ENCODE measurements at regions not wholly inside any gene's neighbourhood (a gene's known extent, or its start where the extent isn't known, plus 50 kb on each side); places are given as distances from the start of the nearest gene placed in this dataset.
A peak's percentile ranks its signal among the peaks of the same experiment; 100 is the strongest.

DNA sequence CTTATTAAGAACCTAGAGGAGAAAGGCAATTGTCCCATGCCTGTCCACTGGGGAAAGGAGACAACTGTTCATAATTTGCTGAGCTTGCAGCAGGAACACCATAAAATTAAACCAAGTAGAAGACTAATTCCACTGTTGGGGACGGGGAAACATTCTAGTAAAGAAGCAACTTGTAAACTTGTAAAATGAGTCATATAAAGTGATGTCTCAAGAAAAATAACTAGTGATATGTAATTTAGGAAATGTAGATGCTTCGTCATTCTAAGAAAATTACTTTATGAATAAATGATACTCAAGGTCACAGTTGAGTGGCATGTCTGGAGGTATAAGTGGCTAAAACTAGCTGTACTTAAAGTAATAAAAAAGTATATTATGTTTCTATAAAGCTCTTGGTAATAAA is 121.2 kb upstream of the MID1 start:
- no peak overlapping the region for H3K4me3 Mint-ChIP-seq
- no peak overlapping the region for H3K27ac ChIP-seq
- no peaks in the 10 kb centered on the region for H4K20me1 ChIP-seq (ENCODE audit: low read depth)
- peaks cover 2% of the 10 kb centered on the region for H3K36me3 Mint-ChIP-seq
- no peaks in the 10 kb centered on the region for H3K27me3 ChIP-seq
- no peaks in the 10 kb centered on the region for H3K79me2 ChIP-seq (ENCODE audit: low read depth)
- H3K27ac Mint-ChIP-seq = peak overlapping the region; percentile 94
- H3K4me1 ChIP-seq = no peaks in the 10 kb centered on the region
- H3K9me3 Mint-ChIP-seq = no peaks in the 10 kb centered on the region
- no peak overlapping the region for H3K9ac ChIP-seq
- H3K4me2 ChIP-seq = no peak overlapping the region
- no peaks in the 10 kb centered on the region for H3K36me3 ChIP-seq
- no peak overlapping the region for H3K4me3 ChIP-seq
- peaks cover 2% of the 10 kb centered on the region for H3K27me3 Mint-ChIP-seq (ENCODE audit: insufficient read depth, low read depth)
- no peaks in the 10 kb centered on the region for H3F3A ChIP-seq (ENCODE audit: low read depth)
- no peaks in the 10 kb centered on the region for H3K9me3 ChIP-seq (ENCODE audit: low read depth)
- no peak for DNase-seq (ENCODE audit: low spot score)
- H3K4me1 Mint-ChIP-seq = peaks cover 62% of the 10 kb centered on the region
- TF ChIP-seq EZH2 (IDR thresholded peaks at IDR 0.05) = no peak
- no peak for TF ChIP-seq EZH2phosphoT487 (IDR thresholded peaks at IDR 0.05)
- TF ChIP-seq, protein P1, sequence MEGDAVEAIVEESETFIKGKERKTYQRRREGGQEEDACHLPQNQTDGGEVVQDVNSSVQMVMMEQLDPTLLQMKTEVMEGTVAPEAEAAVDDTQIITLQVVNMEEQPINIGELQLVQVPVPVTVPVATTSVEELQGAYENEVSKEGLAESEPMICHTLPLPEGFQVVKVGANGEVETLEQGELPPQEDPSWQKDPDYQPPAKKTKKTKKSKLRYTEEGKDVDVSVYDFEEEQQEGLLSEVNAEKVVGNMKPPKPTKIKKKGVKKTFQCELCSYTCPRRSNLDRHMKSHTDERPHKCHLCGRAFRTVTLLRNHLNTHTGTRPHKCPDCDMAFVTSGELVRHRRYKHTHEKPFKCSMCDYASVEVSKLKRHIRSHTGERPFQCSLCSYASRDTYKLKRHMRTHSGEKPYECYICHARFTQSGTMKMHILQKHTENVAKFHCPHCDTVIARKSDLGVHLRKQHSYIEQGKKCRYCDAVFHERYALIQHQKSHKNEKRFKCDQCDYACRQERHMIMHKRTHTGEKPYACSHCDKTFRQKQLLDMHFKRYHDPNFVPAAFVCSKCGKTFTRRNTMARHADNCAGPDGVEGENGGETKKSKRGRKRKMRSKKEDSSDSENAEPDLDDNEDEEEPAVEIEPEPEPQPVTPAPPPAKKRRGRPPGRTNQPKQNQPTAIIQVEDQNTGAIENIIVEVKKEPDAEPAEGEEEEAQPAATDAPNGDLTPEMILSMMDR (IDR thresholded peaks at IDR 0.05) = no peak
- H2AFZ ChIP-seq (replicated peaks) = no peak overlapping the region

DNA sequence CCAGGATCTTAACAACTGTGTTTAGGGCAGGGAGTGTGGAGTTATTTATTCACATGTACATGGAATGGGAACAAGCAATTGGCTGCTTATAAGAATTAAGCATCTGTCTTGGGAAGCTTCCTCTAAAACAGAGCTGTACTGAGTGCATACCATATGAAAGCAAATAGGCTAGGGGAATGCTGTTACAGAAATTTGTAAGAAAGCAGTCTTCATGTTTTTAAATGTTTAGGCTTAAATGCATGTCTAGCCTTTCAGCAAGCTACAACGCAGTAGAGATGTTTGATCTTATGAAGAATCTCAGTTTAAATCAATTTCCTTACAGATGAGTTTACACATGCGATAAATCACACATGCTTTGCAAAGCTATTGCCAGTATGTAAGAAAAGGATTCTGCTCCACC is 123.1 kb upstream of the MID1 start:
- Mint-ChIP-seq H3K27ac (peak overlapping the region; percentile 99), H3K4me1 (peaks cover 78% of the 10 kb centered on the region), H3K27me3 (ENCODE audit: insufficient read depth, low read depth) (peaks cover 2% of the 10 kb centered on the region), H3K4me3 (no peak overlapping the region), H3K36me3 (peaks cover 2% of the 10 kb centered on the region), H3K9me3 (no peaks in the 10 kb centered on the region)
- H3K36me3 ChIP-seq = no peaks in the 10 kb centered on the region
- no peaks in the 10 kb centered on the region for H3K4me1 ChIP-seq
- no peak overlapping the region for H3K4me2 ChIP-seq
- no peaks in the 10 kb centered on the region for H3K9me3 ChIP-seq (ENCODE audit: low read depth)
- no peak overlapping the region for H2AFZ ChIP-seq (replicated peaks)
- no peak for DNase-seq (ENCODE audit: low spot score)
- H4K20me1 ChIP-seq (ENCODE audit: low read depth) = no peaks in the 10 kb centered on the region
- no peaks in the 10 kb centered on the region for H3K27me3 ChIP-seq
- no peak overlapping the region for H3K9ac ChIP-seq
- H3F3A ChIP-seq (ENCODE audit: low read depth) = no peaks in the 10 kb centered on the region
- H3K4me3 ChIP-seq = no peak overlapping the region
- TF ChIP-seq, protein P1 (IDR thresholded peaks at IDR 0.05) = no peak
- no peak for TF ChIP-seq EZH2 (IDR thresholded peaks at IDR 0.05)
- no peak for TF ChIP-seq EZH2phosphoT487 (IDR thresholded peaks at IDR 0.05)
- H3K27ac ChIP-seq = no peak overlapping the region
- no peaks in the 10 kb centered on the region for H3K79me2 ChIP-seq (ENCODE audit: low read depth)

DNA sequence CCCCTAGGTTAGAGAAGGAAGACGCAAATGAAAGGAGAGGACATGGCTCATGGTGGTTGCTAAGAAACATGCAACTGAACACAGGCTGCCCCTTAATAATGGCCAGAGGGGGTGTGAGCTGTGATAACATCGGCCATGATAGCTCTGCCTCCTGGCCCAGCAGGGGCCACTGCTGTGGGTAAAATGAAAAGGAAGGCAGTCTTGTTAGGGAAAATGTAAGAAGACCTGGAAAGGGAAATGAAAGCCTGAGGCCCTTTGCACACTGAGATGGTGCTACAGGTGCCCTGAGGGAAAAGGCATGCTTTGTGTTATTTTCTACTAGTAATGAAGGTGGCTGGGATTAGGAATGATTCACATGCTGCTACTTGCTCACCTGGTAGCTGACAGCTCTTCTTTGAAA is 123.6 kb upstream of the MID1 start:
- Histone ChIP-seq H4K20me1 (ENCODE audit: low read depth) (no peaks in the 10 kb centered on the region), H3K4me2 (no peak overlapping the region), H3F3A (ENCODE audit: low read depth) (no peaks in the 10 kb centered on the region), H3K27ac (no peak overlapping the region), H3K36me3 (no peaks in the 10 kb centered on the region), H3K9me3 (ENCODE audit: low read depth) (no peaks in the 10 kb centered on the region), H2AFZ (replicated peaks) (no peak overlapping the region), H3K4me3 (no peak overlapping the region), H3K27me3 (no peaks in the 10 kb centered on the region), H3K9ac (no peak overlapping the region), H3K79me2 (ENCODE audit: low read depth) (no peaks in the 10 kb centered on the region), H3K4me1 (no peaks in the 10 kb centered on the region)
- H3K27ac Mint-ChIP-seq = peak overlapping the region; percentile 99
- TF ChIP-seq EZH2phosphoT487 (IDR thresholded peaks at IDR 0.05) (no peak), EZH2 (IDR thresholded peaks at IDR 0.05) (no peak)
- TF ChIP-seq, protein P1 (IDR thresholded peaks at IDR 0.05) = no peak
- H3K4me1 Mint-ChIP-seq = peaks cover 81% of the 10 kb centered on the region
- no peak overlapping the region for H3K4me3 Mint-ChIP-seq
- peaks cover 2% of the 10 kb centered on the region for H3K36me3 Mint-ChIP-seq
- no peaks in the 10 kb centered on the region for H3K9me3 Mint-ChIP-seq
- H3K27me3 Mint-ChIP-seq (ENCODE audit: insufficient read depth, low read depth) = peaks cover 2% of the 10 kb centered on the region
- DNase-seq (ENCODE audit: low spot score) = peak; percentile 18

All from neural progenitor cell (in vitro differentiated cells).